ENCODE measurements at regions not wholly inside any gene's neighbourhood (a gene's known extent, or its start where the extent isn't known, plus 50 kb on each side); places are given as distances from the start of the nearest gene placed in this dataset.

GRCh38 chr10:53476650-53477312, 704.2 kb upstream of the MBL2 start:
- no peak overlapping the region for H3K4me3 ChIP-seq
- no peak for DNase-seq
- no peaks in the 10 kb centered on the region for H3K4me1 ChIP-seq
- no peak overlapping the region for H3K27ac ChIP-seq
- no peaks in the 10 kb centered on the region for H3K9me3 ChIP-seq
- TF ChIP-seq, protein P1, sequence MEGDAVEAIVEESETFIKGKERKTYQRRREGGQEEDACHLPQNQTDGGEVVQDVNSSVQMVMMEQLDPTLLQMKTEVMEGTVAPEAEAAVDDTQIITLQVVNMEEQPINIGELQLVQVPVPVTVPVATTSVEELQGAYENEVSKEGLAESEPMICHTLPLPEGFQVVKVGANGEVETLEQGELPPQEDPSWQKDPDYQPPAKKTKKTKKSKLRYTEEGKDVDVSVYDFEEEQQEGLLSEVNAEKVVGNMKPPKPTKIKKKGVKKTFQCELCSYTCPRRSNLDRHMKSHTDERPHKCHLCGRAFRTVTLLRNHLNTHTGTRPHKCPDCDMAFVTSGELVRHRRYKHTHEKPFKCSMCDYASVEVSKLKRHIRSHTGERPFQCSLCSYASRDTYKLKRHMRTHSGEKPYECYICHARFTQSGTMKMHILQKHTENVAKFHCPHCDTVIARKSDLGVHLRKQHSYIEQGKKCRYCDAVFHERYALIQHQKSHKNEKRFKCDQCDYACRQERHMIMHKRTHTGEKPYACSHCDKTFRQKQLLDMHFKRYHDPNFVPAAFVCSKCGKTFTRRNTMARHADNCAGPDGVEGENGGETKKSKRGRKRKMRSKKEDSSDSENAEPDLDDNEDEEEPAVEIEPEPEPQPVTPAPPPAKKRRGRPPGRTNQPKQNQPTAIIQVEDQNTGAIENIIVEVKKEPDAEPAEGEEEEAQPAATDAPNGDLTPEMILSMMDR (IDR thresholded peaks at IDR 0.05), result no peak
- TF ChIP-seq POLR2A (IDR thresholded peaks at IDR 0.05), result no peak
- intact Hi-C loops (cut with DNase I; ENCODE audit: low total_unique reads), result no loop called here
- no peaks in the 10 kb centered on the region for H3K27me3 ChIP-seq
- no peaks in the 10 kb centered on the region for H3K36me3 ChIP-seq

GRCh38 chr10:53469383-53469782, 696.8 kb upstream of the MBL2 start:
- Histone ChIP-seq H3K4me3 (no peak overlapping the region), H3K27ac (no peak overlapping the region), H3K36me3 (no peaks in the 10 kb centered on the region), H3K27me3 (no peaks in the 10 kb centered on the region), H3K9me3 (no peaks in the 10 kb centered on the region), H3K4me1 (no peaks in the 10 kb centered on the region)
- no peak for DNase-seq
- intact Hi-C loops (cut with DNase I; ENCODE audit: low total_unique reads), result no loop called here
- TF ChIP-seq, protein P1 (IDR thresholded peaks at IDR 0.05), result no peak
- no peak for TF ChIP-seq POLR2A (IDR thresholded peaks at IDR 0.05)

DNA sequence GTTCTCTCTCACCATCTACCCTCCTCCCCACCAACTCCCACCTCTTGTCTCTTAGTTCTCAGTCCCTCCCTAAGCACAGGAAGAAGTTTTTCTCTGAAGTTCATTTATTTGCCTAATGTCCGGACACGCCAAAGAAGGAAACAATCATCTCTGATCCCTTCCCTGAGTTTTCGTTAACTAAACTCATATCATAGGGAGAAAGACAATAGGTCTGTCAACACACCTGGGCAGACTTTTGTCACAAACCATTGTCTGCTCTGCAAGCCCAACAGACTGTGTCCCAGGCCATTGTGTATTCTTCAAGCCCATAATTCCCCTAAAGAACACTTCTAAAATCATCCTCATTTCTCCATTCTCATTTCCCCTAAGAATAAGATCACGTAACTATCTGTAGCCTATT, 691.0 kb upstream of the MBL2 start:
- Histone ChIP-seq H3K4me1 (no peaks in the 10 kb centered on the region), H3K9me3 (no peaks in the 10 kb centered on the region), H3K27ac (no peak overlapping the region), H3K4me3 (no peak overlapping the region), H3K36me3 (no peaks in the 10 kb centered on the region), H3K27me3 (no peaks in the 10 kb centered on the region)
- TF ChIP-seq, protein P1 (IDR thresholded peaks at IDR 0.05), result no peak
- TF ChIP-seq POLR2A (IDR thresholded peaks at IDR 0.05), result no peak
- DNase-seq, result no peak
- intact Hi-C loops (cut with DNase I; ENCODE audit: low total_unique reads), result no loop called here

DNA sequence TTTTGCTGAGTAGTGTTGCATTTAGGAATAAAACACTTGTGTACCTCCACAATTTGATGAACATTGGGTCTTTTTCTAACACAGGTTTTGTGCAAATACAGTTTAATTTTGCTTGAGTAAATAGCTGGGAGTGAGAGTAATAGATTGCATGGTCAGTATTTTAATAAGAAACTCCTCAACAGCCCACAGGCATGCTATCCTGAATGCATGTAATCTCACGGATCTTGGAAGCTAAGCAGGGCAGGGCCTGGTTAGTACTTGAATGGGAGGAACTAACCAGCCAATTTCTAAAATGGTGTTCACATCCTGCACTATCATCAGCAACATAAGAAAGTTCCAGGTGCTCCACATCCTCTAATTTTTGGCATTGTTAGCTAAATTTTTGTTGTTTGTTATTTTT, 685.4 kb upstream of the MBL2 start:
- H3K4me1 ChIP-seq, result no peaks in the 10 kb centered on the region
- no peaks in the 10 kb centered on the region for H3K27me3 ChIP-seq
- TF ChIP-seq POLR2A (IDR thresholded peaks at IDR 0.05), result no peak
- TF ChIP-seq, protein P1 (IDR thresholded peaks at IDR 0.05), result no peak
- no peak overlapping the region for H3K4me3 ChIP-seq
- DNase-seq, result no peak
- intact Hi-C loops (cut with DNase I; ENCODE audit: low total_unique reads), result no loop called here
- H3K9me3 ChIP-seq, result no peaks in the 10 kb centered on the region
- H3K27ac ChIP-seq, result no peak overlapping the region
- no peaks in the 10 kb centered on the region for H3K36me3 ChIP-seq

DNA sequence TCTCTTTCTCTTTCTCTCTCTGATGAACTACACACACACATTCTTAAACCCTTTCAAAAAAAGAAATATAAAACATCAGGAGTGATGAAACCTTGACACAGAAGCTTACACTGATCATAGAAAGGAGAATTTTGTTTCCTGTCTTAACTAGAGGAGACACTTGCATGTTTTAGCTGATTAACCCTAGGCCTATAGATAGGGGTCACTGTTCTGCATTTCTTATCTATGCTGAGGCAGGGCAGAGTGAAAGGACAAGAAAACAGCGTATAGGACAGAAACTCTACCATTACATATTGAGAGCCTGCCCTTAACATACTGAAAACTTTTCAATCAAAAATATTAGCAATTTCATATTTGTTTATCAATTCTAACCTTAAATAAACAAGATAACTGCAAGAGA, 680.6 kb upstream of the MBL2 start:
- intact Hi-C loops (cut with DNase I; ENCODE audit: low total_unique reads), result no loop called here
- H3K27me3 ChIP-seq, result no peaks in the 10 kb centered on the region
- TF ChIP-seq, protein P1 (IDR thresholded peaks at IDR 0.05), result no peak
- TF ChIP-seq POLR2A (IDR thresholded peaks at IDR 0.05), result no peak

More for the DNA sequence above, 680.6 kb upstream of the MBL2 start:
- no peaks in the 10 kb centered on the region for H3K4me1 ChIP-seq
- H3K36me3 ChIP-seq, result no peaks in the 10 kb centered on the region
- H3K4me3 ChIP-seq, result no peak overlapping the region
- no peak overlapping the region for H3K27ac ChIP-seq
- H3K9me3 ChIP-seq, result no peaks in the 10 kb centered on the region
- DNase-seq, result no peak
